Mesenchymal stem cell (in vitro differentiated cells and primary cell): ENCODE measurements at regions not wholly inside any gene's neighbourhood (a gene's known extent, or its start where the extent isn't known, plus 50 kb on each side); places are given as distances from the start of the nearest gene placed in this dataset.
A peak's percentile ranks its signal among the peaks of the same experiment; 100 is the strongest.

Experiments used
- DNase-seq: peaks from one replicate; pipeline ENCODE4 v3.0.0-alpha.2; 2013
- H2AFZ ChIP-seq: one replicate; pipeline ENCODE4 v1.6.1; 2013; ENCODE audit warnings: low read depth, mild to moderate bottlenecking, control low read depth, inconsistent platforms, low read length, moderate library complexity
- H2AK5ac ChIP-seq: 2 replicates; pipeline ENCODE4 v1.6.1; 2013; ENCODE audit warnings: low read length, moderate library complexity, mild to moderate bottlenecking, inconsistent platforms; ENCODE audit not compliant: severe bottlenecking
- H2BK120ac ChIP-seq: one replicate; pipeline ENCODE4 v1.6.1; 2013; ENCODE audit warnings: low read depth, mild to moderate bottlenecking, inconsistent platforms, low read length, moderate library complexity
- H2BK12ac ChIP-seq, 2 experiments: one replicate each; pipeline ENCODE4 v1.6.1; 2013; ENCODE audit warnings: inconsistent platforms in 2 of 2, low read length in 2 of 2, mild to moderate bottlenecking in 2 of 2, moderate library complexity in 2 of 2, control low read depth in 1 of 2
- H2BK15ac ChIP-seq: one replicate; pipeline ENCODE4 v1.6.1; 2013; ENCODE audit warnings: mild to moderate bottlenecking, low read depth, inconsistent platforms; ENCODE audit not compliant: poor library complexity, severe bottlenecking
- H2BK5ac ChIP-seq: 2 replicates; pipeline ENCODE4 v1.6.1; 2013; ENCODE audit warnings: low read depth, mild to moderate bottlenecking, low read length, control low read depth, inconsistent platforms; ENCODE audit not compliant: poor library complexity, severe bottlenecking
- H3K14ac ChIP-seq, 2 experiments: one replicate each; pipeline ENCODE4 v1.6.1; 2013; ENCODE audit warnings: inconsistent platforms in 2 of 2, low read length in 2 of 2, control low read depth in 1 of 2, mild to moderate bottlenecking in 1 of 2, moderate library complexity in 1 of 2
- H3K18ac ChIP-seq, 2 experiments: one replicate each; pipeline ENCODE4 v1.6.1; 2013; ENCODE audit warnings: inconsistent platforms in 2 of 2, low read length in 2 of 2, control low read depth in 1 of 2, low read depth in 1 of 2, mild to moderate bottlenecking in 1 of 2
- H3K23ac ChIP-seq, 2 experiments: one replicate each; pipeline ENCODE4 v1.6.1; 2013; ENCODE audit warnings: inconsistent platforms in 2 of 2, low read length in 2 of 2, mild to moderate bottlenecking in 2 of 2, moderate library complexity in 2 of 2, control low read depth in 1 of 2
- H3K27ac ChIP-seq: 2 replicates; pipeline ENCODE4 v1.5.1; 2013; ENCODE audit warnings: mild to moderate bottlenecking, moderate library complexity, low read length, control low read depth, inconsistent platforms; ENCODE audit not compliant: poor library complexity, severe bottlenecking
- H3K27me3 ChIP-seq, 2 experiments: 2 replicates each; pipeline versions ENCODE4 v1.6.1 to v1.7.0; 2013; ENCODE audit warnings: low read length in 2 of 2, mild to moderate bottlenecking in 2 of 2, moderate library complexity in 2 of 2, control low read depth in 1 of 2, inconsistent platforms in 1 of 2; ENCODE audit not compliant: control insufficient read depth in 1 of 2, insufficient read depth in 1 of 2
- H3K36me3 ChIP-seq, 2 experiments: 2 replicates each; pipeline versions ENCODE4 v1.6.1 to v1.7.0; 2013; ENCODE audit warnings: low read length in 2 of 2, control low read depth in 1 of 2, inconsistent platforms in 1 of 2, low read depth in 1 of 2, mild to moderate bottlenecking in 1 of 2; ENCODE audit not compliant: insufficient read depth in 2 of 2, control insufficient read depth in 1 of 2
- H3K4ac ChIP-seq, 2 experiments: one replicate each; pipeline ENCODE4 v1.6.1; 2013; ENCODE audit warnings: inconsistent platforms in 2 of 2, low read length in 2 of 2, mild to moderate bottlenecking in 2 of 2, moderate library complexity in 2 of 2, control low read depth in 1 of 2, low read depth in 1 of 2
- H3K4me1 ChIP-seq: 2 replicates; pipeline ENCODE4 v1.6.1; 2013; ENCODE audit warnings: low read depth, low read length, control low read depth; ENCODE audit not compliant: control insufficient read depth, insufficient read depth
- H3K4me2 ChIP-seq: 2 replicates; pipeline ENCODE4 v1.6.1; 2013; ENCODE audit warnings: low read length, mild to moderate bottlenecking, inconsistent platforms; ENCODE audit not compliant: poor library complexity, severe bottlenecking
- H3K4me3 ChIP-seq, 2 experiments: 2 replicates each; pipeline versions ENCODE4 v1.5.1 to v1.7.0; 2013; ENCODE audit warnings: low read length in 2 of 2, mild to moderate bottlenecking in 2 of 2, control low read depth in 1 of 2, low read depth in 1 of 2; ENCODE audit not compliant: insufficient read depth in 1 of 2
- H3K79me1 ChIP-seq: replicated peaks from 2 replicates; pipeline ENCODE4 v1.6.1; 2013; ENCODE audit warnings: mild to moderate bottlenecking, control low read depth, low read length, inconsistent platforms; ENCODE audit not compliant: poor library complexity, severe bottlenecking
- H3K9ac ChIP-seq: 2 replicates; pipeline ENCODE4 v1.7.0; 2013; ENCODE audit warnings: mild to moderate bottlenecking, low read length, moderate library complexity
- H3K9me3 ChIP-seq: 2 replicates; pipeline ENCODE4 v1.7.0; 2013; ENCODE audit warnings: mild to moderate bottlenecking, low read length; ENCODE audit not compliant: control insufficient read depth
- H4K8ac ChIP-seq: one replicate; pipeline ENCODE4 v1.6.1; 2013; ENCODE audit warnings: inconsistent platforms, mild to moderate bottlenecking, low read length, moderate library complexity
- H4K91ac ChIP-seq: one replicate; pipeline ENCODE4 v1.6.1; 2013; ENCODE audit warnings: mild to moderate bottlenecking, low read length, inconsistent platforms
- WGBS: methylation state at CpG from one replicate; pipeline ENCODE4 v1.1.7; 2013; ENCODE audit warnings: mixed read lengths; 5-methylcytosine and 5-hydroxymethylcytosine counted together

DNA sequence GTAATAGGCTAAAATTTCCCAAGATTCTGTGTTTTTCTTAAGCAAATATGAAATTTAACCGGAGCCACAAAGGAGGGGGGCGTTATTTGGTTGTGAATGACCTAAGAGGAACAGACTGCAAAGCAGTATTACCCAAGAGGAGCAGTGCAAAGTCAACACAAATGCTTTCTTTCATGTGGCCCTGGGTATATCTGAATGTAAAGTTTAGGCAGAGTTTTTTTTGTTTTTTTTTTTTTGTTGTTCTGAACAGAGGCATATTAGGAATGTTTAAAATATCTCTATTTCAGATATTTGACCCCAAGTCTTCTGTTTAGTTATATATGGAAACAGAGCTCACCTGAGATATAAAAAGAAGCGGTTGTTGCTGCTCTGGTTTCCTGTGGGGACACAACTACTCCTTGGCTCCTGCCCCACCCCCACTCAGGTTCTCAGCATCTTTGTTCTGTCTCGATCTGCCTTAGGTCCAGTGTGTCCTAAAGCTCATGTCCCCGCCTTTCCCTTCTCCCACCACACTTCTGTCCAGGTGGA is 220.7 kb downstream of the RFC3 start:
- Histone ChIP-seq H4K91ac (no peak overlapping the region), H2BK5ac (no peak overlapping the region), H2BK15ac (no peak overlapping the region), H3K9me3 (no peaks in the 10 kb centered on the region), H3K36me3 (no peaks in the 10 kb centered on the region), H3K23ac (no peak overlapping the region), H2BK120ac (no peak overlapping the region), H3K4me3 (no peak overlapping the region), H3K27me3 (no peaks in the 10 kb centered on the region), H2BK12ac (no peak overlapping the region), H2AFZ (no peak overlapping the region), H3K4me2 (no peak overlapping the region), H3K79me1 (no peaks in the 10 kb centered on the region), H3K4ac (no peak overlapping the region), H3K18ac (no peak overlapping the region), H4K8ac (no peak overlapping the region), H3K4me1 (peaks cover 2% of the 10 kb centered on the region), H3K27ac (no peak overlapping the region), H3K9ac (no peak overlapping the region), H3K14ac (no peak overlapping the region), H2AK5ac (no peak overlapping the region)
- DNase-seq = no peak
- WGBS = 83% methylated on average over 5 of the region's 5 CpGs

DNA sequence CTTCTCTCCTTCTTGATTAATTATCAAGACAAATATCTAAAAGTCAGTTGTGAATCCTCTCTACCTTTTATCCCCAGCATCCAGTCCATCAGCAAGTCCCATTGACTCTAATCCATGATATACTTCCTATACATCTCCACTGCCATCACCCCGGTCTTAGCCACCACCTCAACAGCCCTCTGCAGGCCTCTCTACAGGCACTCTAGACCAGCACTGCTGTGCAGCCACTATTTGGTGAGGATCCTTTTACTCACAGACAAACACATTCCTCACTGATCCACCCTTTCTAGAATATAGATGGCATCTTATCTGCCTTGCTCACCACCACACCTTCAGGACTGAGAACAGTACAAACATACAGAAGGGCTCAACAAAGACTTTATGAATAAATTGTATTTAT is 221.7 kb downstream of the RFC3 start:
- H3K4ac ChIP-seq = no peak overlapping the region
- H4K91ac ChIP-seq = no peak overlapping the region
- no peak overlapping the region for H2BK120ac ChIP-seq
- no peak overlapping the region for H3K27ac ChIP-seq
- H2BK5ac ChIP-seq = no peak overlapping the region
- peak overlapping the region; percentile 33 for H2AFZ ChIP-seq
- H3K4me3 ChIP-seq = no peak overlapping the region
- H3K79me1 ChIP-seq = no peaks in the 10 kb centered on the region
- no peak overlapping the region for H2AK5ac ChIP-seq
- no peak overlapping the region for H3K9ac ChIP-seq
- H2BK12ac ChIP-seq = no peak overlapping the region
- H3K23ac ChIP-seq = no peak overlapping the region
- no peak overlapping the region for H3K14ac ChIP-seq
- DNase-seq = no peak
- no peaks in the 10 kb centered on the region for H3K36me3 ChIP-seq
- peaks cover 2% of the 10 kb centered on the region for H3K4me1 ChIP-seq
- 100% methylated on average over 1 of the region's 1 CpG for WGBS
- no peak overlapping the region for H4K8ac ChIP-seq
- no peak overlapping the region for H2BK15ac ChIP-seq
- H3K27me3 ChIP-seq = no peaks in the 10 kb centered on the region
- H3K4me2 ChIP-seq = no peak overlapping the region
- H3K9me3 ChIP-seq = no peaks in the 10 kb centered on the region
- H3K18ac ChIP-seq = no peak overlapping the region

DNA sequence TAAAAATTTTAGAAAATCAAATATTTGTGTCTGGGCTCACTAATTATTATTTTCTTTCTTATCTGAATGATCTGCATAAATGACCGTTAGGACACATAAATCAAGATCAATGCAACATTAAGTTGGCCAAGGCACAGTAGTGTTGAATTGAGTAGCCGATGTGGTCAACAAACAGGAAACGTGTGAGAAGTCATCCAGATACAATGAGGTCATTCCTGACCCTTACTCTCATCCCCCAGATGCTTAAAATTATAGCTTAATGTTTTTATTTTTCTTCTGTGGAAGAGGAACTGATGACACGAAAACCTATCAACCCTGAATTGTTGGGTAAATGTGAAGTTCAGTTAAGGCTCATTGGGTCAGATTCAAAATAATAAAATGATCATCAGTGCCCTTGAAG is 222.9 kb downstream of the RFC3 start:
- 28% methylated on average over 2 of the region's 4 CpGs for WGBS
- Histone ChIP-seq H2BK5ac (no peak overlapping the region), H2BK15ac (no peak overlapping the region), H2AFZ (no peak overlapping the region), H3K9ac (no peak overlapping the region), H3K18ac (no peak overlapping the region), H4K8ac (no peak overlapping the region), H3K79me1 (no peaks in the 10 kb centered on the region), H3K27me3 (no peaks in the 10 kb centered on the region), H4K91ac (no peak overlapping the region), H2AK5ac (no peak overlapping the region), H3K14ac (no peak overlapping the region), H3K9me3 (no peaks in the 10 kb centered on the region), H2BK120ac (no peak overlapping the region), H3K36me3 (no peaks in the 10 kb centered on the region), H3K23ac (no peak overlapping the region), H3K4me3 (no peak overlapping the region), H2BK12ac (no peak overlapping the region), H3K4me1 (peaks cover 2% of the 10 kb centered on the region), H3K4ac (no peak overlapping the region), H3K27ac (no peak overlapping the region), H3K4me2 (no peak overlapping the region)
- no peak for DNase-seq

DNA sequence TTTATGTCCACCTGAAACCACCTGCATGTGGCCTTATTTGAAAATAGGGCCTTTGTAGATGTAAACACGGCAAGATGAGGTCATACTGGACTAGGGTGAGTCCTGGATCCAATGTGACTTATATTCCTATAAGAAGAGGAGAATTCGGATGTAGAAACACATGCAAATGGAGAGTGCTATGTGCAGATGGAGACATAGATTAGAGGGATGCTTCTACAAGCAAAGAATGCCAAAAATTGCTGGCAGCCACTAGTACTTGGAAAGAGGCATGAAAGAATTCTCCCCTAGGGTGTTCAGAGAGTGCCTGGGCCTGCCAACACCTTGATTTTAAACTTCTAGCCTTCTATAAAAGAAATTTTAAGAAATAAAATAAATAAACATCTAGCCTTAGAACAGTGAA is 226.1 kb downstream of the RFC3 start:
- Histone ChIP-seq H2AFZ (no peak overlapping the region), H3K9ac (no peak overlapping the region), H2BK120ac (no peak overlapping the region), H3K27me3 (no peaks in the 10 kb centered on the region), H3K4ac (no peak overlapping the region), H2BK15ac (no peak overlapping the region), H4K91ac (no peak overlapping the region), H3K4me3 (no peak overlapping the region), H3K14ac (no peak overlapping the region), H3K79me1 (no peaks in the 10 kb centered on the region), H3K4me1 (no peaks in the 10 kb centered on the region), H2AK5ac (no peak overlapping the region), H3K9me3 (no peaks in the 10 kb centered on the region), H3K4me2 (no peak overlapping the region), H2BK5ac (no peak overlapping the region), H2BK12ac (no peak overlapping the region), H4K8ac (no peak overlapping the region), H3K27ac (peak overlapping the region; percentile 24), H3K18ac (no peak overlapping the region), H3K23ac (no peak overlapping the region), H3K36me3 (no peaks in the 10 kb centered on the region)
- WGBS = 81% methylated on average over 2 of the region's 2 CpGs
- DNase-seq = no peak
